Hematopoietic multipotent progenitor cell treated with erythropoietin and hydrocortisone succinate and interleukin-3 and kit ligand, for 8 days (in vitro differentiated cells): ENCODE measurements at regions not wholly inside any gene's neighbourhood (a gene's known extent, or its start where the extent isn't known, plus 50 kb on each side); places are given as distances from the start of the nearest gene placed in this dataset.

Experiments used
- DNase-seq: peaks from one replicate; pipeline ENCODE4 v3.0.0-alpha.2; 2015

- no peak for DNase-seq
These were observed 864.4 kb upstream of the KLHL29 start for GRCh38 chr2:22520369-22521288.

GRCh38 chr2:22521620-22522019 lies 863.4 kb upstream of the KLHL29 start:
- DNase-seq, result no peak

- DNase-seq, result no peak
These were observed 859.3 kb upstream of the KLHL29 start for GRCh38 chr2:22525681-22526080.

GRCh38 chr2:22530131-22530530 lies 854.8 kb upstream of the KLHL29 start:
- no peak for DNase-seq

DNA sequence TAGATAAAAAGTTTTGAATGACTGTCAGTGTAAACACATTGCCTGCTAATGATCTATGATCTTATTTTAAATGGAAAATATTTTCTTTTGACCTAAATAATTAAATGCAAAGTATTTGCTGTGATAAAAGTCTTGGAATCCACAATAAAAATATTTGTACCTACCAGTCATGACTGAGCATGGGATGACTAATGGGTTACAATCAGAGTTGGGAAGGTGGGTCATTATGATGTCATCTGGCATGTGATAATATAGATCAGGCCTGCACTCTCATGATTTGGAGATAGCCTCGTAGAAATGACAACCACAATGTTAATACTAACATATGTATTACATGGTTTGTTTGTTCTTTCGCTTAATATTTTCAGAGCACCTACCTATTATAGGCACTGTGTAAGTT lies 848.8 kb upstream of the KLHL29 start:
- no peak for DNase-seq

DNA sequence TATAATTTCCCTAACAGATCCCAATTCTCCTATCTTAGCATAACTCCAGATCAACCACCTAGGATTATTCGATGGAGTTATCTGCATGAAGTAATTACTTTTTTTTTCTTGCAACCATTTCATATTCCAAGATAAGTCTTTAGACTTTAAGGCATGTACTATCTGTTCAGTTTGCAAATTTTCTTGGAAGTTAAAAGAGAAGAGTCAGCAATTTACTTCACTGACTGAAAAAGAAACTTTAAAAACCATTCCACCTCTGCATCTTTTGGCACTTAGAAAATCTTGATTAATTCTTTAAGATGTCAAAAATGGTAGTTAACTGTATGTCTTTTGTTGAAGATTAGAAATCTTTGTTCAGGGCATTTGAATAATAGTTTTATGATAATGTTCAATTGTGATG lies 830.5 kb upstream of the KLHL29 start:
- DNase-seq, result no peak

- no peak for DNase-seq
These were observed 827.6 kb upstream of the KLHL29 start for GRCh38 chr2:22557406-22557805.

DNA sequence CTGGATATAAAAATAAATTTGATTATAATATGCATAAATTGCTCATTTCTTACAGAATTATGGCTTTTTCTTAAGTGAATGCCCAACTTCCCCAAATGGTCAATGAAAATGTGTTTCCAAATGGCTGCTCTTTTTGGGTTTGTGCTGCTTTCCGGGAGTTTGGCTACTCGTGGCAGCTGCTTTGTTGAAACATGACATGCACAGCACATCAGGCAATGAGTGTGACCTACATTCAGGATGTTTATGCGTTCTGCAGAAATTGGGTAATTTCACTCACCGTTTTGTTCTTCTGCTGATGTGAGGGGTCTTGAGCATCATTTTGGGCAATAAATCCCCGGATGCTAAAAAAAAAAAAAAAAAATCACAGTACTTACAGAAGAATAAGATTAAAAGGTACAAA lies 825.0 kb upstream of the KLHL29 start:
- no peak for DNase-seq

DNA sequence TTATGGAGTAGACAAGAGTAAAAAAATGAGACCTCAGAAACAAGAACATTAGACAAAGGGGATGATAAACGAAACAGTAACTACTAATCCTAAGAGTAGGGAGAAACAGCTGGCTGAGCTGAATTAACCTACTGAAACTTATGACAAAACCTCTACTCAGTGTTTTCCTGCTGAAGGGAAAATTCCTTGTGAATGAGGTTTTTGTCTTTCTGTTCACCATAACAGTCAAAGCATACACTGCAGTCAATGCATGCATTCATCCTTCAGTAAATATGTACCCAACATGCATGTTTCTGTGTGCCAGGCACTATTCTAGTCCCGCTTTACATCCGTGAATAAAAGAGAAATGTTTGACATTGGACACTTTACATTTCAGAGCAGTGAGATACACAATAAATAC lies 805.6 kb upstream of the KLHL29 start:
- DNase-seq, result no peak

- no peak for DNase-seq
These were observed 802.9 kb upstream of the KLHL29 start for GRCh38 chr2:22582107-22582506.

- no peak for DNase-seq
These were observed 788.7 kb upstream of the KLHL29 start for GRCh38 chr2:22596306-22596705.

GRCh38 chr2:22600156-22600555 lies 784.8 kb upstream of the KLHL29 start:
- no peak for DNase-seq

GRCh38 chr2:22600999-22601398 lies 784.0 kb upstream of the KLHL29 start:
- no peak for DNase-seq

- no peak for DNase-seq
These were observed 780.8 kb upstream of the KLHL29 start for GRCh38 chr2:22604136-22604535.

DNA sequence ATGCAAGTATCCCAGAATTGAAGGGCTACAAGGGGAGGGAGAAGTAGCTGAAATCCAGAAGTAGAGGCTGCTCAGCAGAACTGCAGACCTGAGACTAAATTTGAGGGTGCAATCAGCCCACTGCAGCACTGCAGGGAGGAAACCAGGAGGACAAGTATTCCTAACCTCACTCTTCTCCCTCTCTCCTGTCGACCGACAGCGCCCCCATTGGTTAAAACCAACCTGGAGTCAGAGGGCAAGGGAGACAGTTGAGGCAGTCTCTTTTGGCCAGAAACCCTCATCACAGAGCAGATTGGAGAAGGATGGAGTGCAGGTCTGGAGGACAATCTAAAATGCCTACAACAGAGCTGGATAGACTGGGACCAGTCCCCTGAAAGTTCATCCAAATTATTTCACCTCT lies 768.9 kb upstream of the KLHL29 start:
- DNase-seq, result no peak

DNA sequence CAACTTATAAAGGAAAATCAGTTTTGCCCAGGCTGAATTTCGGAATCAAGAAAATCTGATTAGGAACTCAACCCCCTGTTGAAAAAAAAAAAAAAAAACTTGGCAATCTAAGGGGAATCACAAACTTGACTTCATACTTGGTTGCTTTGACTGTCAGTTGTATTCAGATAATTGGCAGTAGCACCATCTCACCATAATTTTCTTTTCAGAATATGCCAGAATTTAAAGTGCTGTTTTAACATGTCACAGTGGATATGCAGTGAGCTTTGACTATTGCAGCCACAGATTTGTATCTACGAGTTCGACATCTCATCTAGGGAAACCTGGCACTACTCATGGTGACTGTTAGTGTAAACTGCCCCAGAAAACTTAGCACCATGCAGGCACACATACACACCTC lies 761.4 kb upstream of the KLHL29 start:
- no peak for DNase-seq

DNA sequence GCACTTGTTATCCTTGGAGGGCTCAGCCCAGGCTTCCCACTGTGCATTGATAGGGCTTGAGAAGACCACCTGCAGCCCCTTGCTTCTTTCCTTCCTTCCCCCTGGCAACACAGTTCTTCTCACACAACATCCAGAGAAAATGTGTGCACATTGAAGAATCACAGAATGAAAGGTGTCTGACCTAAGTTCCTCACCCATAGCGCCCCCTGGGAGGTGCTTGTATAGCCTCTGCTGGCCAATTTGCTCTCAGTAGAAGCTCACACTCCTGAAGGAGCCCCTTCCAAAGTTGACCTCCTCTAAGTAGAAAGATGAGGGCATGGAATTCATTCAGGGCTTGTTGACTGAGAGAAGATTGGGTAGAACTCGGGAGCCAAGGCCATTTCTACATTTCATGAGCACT lies 758.4 kb upstream of the KLHL29 start:
- no peak for DNase-seq

GRCh38 chr2:22628221-22628620 lies 756.8 kb upstream of the KLHL29 start:
- DNase-seq, result no peak

DNA sequence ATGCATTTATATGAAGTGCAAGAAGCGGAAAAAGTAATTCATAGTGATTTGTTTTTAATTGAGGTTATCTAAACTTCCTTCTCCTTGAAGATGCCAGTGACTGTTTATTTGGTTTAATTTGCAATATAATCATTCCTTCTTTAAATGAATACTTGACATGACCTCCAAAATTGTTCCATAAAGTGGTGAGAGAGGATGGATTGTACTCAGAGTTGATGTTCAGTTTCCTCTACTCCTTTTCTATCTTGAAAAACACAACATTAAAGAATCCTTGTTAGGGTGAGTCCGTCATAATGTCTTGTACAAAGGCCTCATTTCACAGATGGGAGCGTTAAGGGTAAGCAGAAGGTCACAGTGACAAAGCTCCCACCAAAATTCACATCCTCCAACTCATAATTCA lies 756.1 kb upstream of the KLHL29 start:
- DNase-seq, result no peak

DNA sequence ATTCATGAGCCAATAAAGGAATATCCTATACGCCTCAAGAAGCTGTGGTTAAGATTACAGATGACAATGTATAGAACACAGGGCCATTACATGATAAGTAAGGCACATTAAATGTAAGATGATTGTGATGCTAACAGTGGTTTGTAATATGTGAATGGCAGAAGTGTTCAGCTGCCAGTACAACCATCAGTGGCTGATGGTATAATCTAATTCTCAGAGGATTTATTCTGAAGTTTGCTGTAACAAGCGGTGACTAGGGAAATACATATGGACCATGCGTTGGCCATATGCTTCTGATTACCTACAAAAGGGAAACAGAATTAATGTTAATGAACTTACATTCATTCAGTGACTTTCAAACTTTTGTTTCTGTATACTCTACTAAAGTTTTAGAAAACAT lies 750.8 kb upstream of the KLHL29 start:
- DNase-seq, result no peak

GRCh38 chr2:22656426-22656825 lies 728.6 kb upstream of the KLHL29 start:
- DNase-seq, result no peak

DNA sequence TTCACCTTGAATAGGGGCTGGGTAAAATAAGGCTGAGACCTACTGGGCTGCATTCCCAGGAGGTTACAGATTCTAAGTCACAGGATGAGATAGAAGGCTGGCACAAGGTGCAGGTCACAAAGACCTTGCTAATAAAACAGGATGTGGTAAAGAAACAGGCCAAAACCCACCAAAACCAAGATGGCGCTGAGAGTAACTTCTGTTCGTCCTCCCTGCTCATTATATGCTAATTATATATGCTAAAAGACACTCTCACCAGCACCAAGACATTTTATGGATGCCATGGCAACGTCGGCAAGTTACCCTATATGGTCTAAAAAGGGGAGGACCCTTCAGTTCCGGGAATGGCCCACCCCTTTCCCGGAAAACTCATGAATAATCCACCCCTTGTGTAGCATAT lies 711.5 kb upstream of the KLHL29 start:
- no peak for DNase-seq

DNA sequence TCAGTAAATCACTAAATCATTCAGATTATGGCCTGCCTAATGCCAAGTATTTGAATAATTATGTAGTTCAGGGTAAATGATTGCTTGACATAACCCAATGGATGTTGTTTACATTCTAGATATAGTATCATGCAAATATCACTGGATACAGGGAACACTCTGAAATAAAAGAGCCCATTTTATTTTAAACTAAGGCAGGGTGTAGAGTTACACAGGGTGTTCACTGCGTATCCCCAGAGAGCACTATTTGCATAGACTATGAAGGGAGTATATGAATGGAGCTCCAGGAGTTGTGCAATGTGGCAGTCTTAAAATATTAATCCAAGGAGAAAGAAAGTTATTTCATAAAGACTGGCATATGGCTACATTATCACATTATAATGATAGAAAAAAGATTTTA lies 701.1 kb upstream of the KLHL29 start:
- DNase-seq, result no peak

DNA sequence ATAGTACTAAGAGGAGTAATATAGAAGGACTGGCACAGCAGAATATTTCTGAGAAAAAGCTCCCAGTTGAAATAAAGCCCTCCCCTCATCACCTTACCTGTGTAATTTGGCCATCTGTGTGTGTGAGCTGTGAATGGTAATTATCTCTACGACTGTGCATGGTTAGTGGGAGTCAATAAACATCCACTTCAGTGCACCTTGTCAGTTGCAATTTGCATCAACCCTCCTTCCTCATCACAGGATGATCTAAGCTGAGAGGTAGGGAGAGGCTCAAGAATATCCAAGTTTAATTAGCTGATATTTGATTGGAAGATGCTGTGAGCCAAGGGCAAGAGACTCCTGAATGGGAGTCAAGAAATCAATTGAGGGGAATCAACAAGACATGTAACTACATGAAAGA lies 694.9 kb upstream of the KLHL29 start:
- DNase-seq, result no peak

DNA sequence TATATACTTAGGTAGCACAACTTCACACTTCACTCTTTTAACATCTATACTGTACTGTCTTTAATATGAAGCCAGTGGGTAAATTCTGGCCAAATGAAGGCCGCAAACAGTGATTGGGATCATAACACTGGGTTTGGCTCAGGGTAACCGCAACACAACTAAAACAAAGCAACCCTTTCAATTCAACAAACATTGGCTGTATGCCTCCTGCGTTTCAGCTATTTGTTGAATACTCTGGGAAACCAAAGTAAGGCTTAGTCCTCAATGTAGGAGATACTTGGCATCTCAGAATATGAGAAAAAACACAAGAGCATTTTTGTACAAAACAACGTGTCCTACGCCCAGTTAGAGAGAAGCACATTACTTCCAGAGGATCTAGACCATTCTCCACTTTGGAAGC lies 693.3 kb upstream of the KLHL29 start:
- no peak for DNase-seq
